Heart left ventricle (tissue), 16 donors: ENCODE measurements at regions not wholly inside any gene's neighbourhood (a gene's known extent, or its start where the extent isn't known, plus 50 kb on each side); places are given as distances from the start of the nearest gene placed in this dataset.

Experiments used
- ATAC-seq, 4 donors: fragments of 200-7000 bp; cut with Tn5 transposase; one replicate each; pipeline ENCODE4 v1.9.1; 2020 to 2022; ENCODE audit warnings: moderate library complexity in 4 of 4, mild to moderate bottlenecking in 3 of 4, moderate number of reproducible peaks in 1 of 4
- DNase-seq, 5 donors: peaks; one replicate each; pipeline ENCODE4 v3.0.0-alpha.2; 2020
- H3K27ac ChIP-seq, 12 donors: fragments of 200-600 bp; sonication (generic) in 4 of 12; one replicate each; pipeline versions ENCODE4 v1.5.0 to v1.8.0; 2016 to 2022; ENCODE audit warnings: mild to moderate bottlenecking in 2 of 12
- H3K27me3 ChIP-seq, 9 donors: fragments of 200-600 bp; sonication (generic) in 2 of 9; one replicate each; pipeline versions ENCODE4 v1.5.1 to v1.8.0; 2016 to 2022; ENCODE audit warnings: mild to moderate bottlenecking in 3 of 9
- H3K36me3 ChIP-seq, 9 donors: fragments of 200-600 bp; sonication (generic) in 2 of 9; one replicate each; pipeline versions ENCODE4 v1.5.0 to v1.8.0; 2018 to 2022; ENCODE audit warnings: mild to moderate bottlenecking in 2 of 9
- H3K4me1 ChIP-seq, 12 donors: fragments of 200-600 bp; sonication (generic) in 4 of 12; one replicate each; pipeline versions ENCODE4 v1.5.0 to v1.8.0; 2016 to 2022; ENCODE audit warnings: mild to moderate bottlenecking in 3 of 12
- H3K4me3 ChIP-seq, 12 donors: fragments of 200-600 bp; sonication (generic) in 4 of 12; one replicate each; pipeline versions ENCODE4 v1.5.0 to v1.8.0; 2017 to 2022; ENCODE audit warnings: mild to moderate bottlenecking in 9 of 12, moderate library complexity in 4 of 12
- H3K9me3 ChIP-seq, 12 donors: fragments of 200-600 bp; sonication (generic) in 4 of 12; one replicate each; pipeline versions ENCODE4 v1.5.0 to v1.8.0; 2016 to 2022; ENCODE audit warnings: mild to moderate bottlenecking in 1 of 12
- CTCF ChIP-seq, 12 donors: fragments of 200-600 bp; sonication (generic) in 4 of 12; IDR thresholded peaks; one replicate each; pipeline versions ENCODE4 v1.5.0 to v1.8.0; 2018 to 2022; ENCODE audit warnings: antibody characterized with exemption in 12 of 12, mild to moderate bottlenecking in 5 of 12
- POLR2A ChIP-seq, 2 donors: fragments of 450-650 bp; IDR thresholded peaks; one replicate each; pipeline ENCODE4 v1.6.1; 2017; ENCODE audit warnings: antibody characterized with exemption in 2 of 2, mild to moderate bottlenecking in 2 of 2, moderate library complexity in 2 of 2
- WGBS, 4 donors: extraction: QIAGEN DNeasy Blood & Tissue Kit in 2 of 4; methylation state at CpG; one replicate each; pipeline versions ENCODE4 v1.1.5 to v1.1.7; 2013 to 2018; 5-methylcytosine and 5-hydroxymethylcytosine counted together
- intact Hi-C, 10 donors: fragments of 100-400 bp; cut with DNase I; formaldehyde crosslinking; loops; one replicate each; pipeline versions ENCODE4 v1.11.1 to v1.14.2; 2022
- donor health status: ischemic (EF 13 %, LVEDD 7.1; RV severe dilation, severe dysfunction).
- donor health status: healthy with polysubstance abuse.
- donor health status: DM: no; HTN: yes; CAD: no.
- donor health status: DM: no; HTN: no; CAD: no.
- donor health status: ischemic (EF 25% LVEDD 6.9; RV normal size, moderate dysfunction).
- donor health status: ischemic (EF 25% LVEDD 5.7; RV mildly dilated, moderate dysfunction).
- donor health status: healthy.
- donor health status: DM: yes; HTN: yes; CAD: no.
- donor health status: ischemic (EF 35%, LVEDD 5.7; RV mildly dilated, moderate dysfunction).
- donor health status: nonischemic (EF 11% LVEDD 7.7; RV severe dilation, severe dysfunction).
- donor health status: DM: yes; HTN: yes; CAD: no.
- donor health status: PGD.
- donor health status: ischemic (EF 29% LVEDD 5.4; RV normal size, mild dysfunction).
- donor health status: nonischemic (EF 23%, LVEDD 6.1; RV moderate dilation, normal function).

DNA sequence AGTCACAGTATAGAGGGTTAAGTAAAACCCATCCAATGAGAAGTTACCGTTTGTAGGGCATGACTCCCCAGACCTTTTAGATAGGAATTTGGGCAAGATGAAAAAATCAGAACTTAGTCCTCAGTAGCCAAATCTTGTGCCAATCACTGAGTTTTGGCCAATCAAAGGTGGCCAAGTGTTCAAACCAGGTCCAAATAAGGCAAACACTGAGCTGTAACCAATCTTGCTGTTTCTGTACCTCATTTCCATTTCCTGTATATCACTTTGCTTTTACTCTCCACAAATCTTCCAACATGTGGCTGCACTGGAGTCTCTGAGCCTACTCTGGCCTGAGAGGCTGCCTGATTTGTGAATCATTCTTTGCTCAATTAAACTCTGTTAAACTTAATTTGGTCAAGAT, 81.8 kb upstream of the GPR6 start:
- ATAC-seq, result no peak
- Histone ChIP-seq H3K36me3 (no peaks in the 10 kb centered on the region), H3K27ac (no peak overlapping the region), H3K9me3 (no peaks in the 10 kb centered on the region), H3K27me3 (peaks cover 0 to 4% (median 0%) of the 10 kb centered on the region in 9 donors), H3K4me3 (no peak overlapping the region), H3K4me1 (peaks cover 0 to 25% (median 0%) of the 10 kb centered on the region in 12 donors)
- TF ChIP-seq POLR2A (IDR thresholded peaks at IDR 0.05) (no peak), CTCF (IDR thresholded peaks at IDR 0.05) (no peak)
- intact Hi-C loops, result no loop called here
- 65 to 79% (median 74%) methylated on average over 1 of the region's 1 CpG for WGBS, 4 donors
- DNase-seq, result no peak

GRCh38 chr6:109897025-109897424, 81.1 kb upstream of the GPR6 start:
- Histone ChIP-seq H3K27me3 (peaks cover 0 to 8% (median 0%) of the 10 kb centered on the region in 9 donors), H3K4me3 (no peak overlapping the region), H3K27ac (no peak overlapping the region), H3K9me3 (no peaks in the 10 kb centered on the region), H3K4me1 (peaks cover 0 to 20% (median 0%) of the 10 kb centered on the region in 12 donors), H3K36me3 (no peaks in the 10 kb centered on the region)
- intact Hi-C loops, result no loop called here
- no peak for TF ChIP-seq POLR2A (IDR thresholded peaks at IDR 0.05)
- TF ChIP-seq CTCF (IDR thresholded peaks at IDR 0.05), result no peak
- ATAC-seq (no peak), DNase-seq (no peak)
- WGBS, 4 donors, result 58 to 86% (median 70%) methylated on average over 2 of the region's 2 CpGs

- Histone ChIP-seq H3K27me3 (peaks cover 0 to 8% (median 0%) of the 10 kb centered on the region in 9 donors), H3K9me3 (no peaks in the 10 kb centered on the region), H3K4me1 (peaks cover 0 to 14% (median 0%) of the 10 kb centered on the region in 12 donors), H3K36me3 (no peaks in the 10 kb centered on the region), H3K27ac (no peak overlapping the region), H3K4me3 (no peak overlapping the region)
- no peak for DNase-seq
- 57 to 69% (median 68%) methylated on average over 2 of the region's 2 CpGs for WGBS, 4 donors
- ATAC-seq, result no peak
- intact Hi-C loops, result no loop called here
- TF ChIP-seq POLR2A (IDR thresholded peaks at IDR 0.05), result no peak
- TF ChIP-seq CTCF (IDR thresholded peaks at IDR 0.05), result no peak
These were observed 80.5 kb upstream of the GPR6 start for GRCh38 chr6:109897561-109898080.

- no peak overlapping the region for H3K4me3 ChIP-seq
- DNase-seq, result no peak
- intact Hi-C loops, result no loop called here
These were observed 76.1 kb upstream of the GPR6 start for GRCh38 chr6:109901976-109902375.

More at GRCh38 chr6:109901976-109902375, 76.1 kb upstream of the GPR6 start:
- no peaks in the 10 kb centered on the region for H3K4me1 ChIP-seq
- ATAC-seq, result no peak
- no peaks in the 10 kb centered on the region for H3K36me3 ChIP-seq
- H3K9me3 ChIP-seq, result no peaks in the 10 kb centered on the region
- H3K27me3 ChIP-seq, result peaks cover 0 to 8% (median 0%) of the 10 kb centered on the region in 9 donors
- WGBS, 4 donors, result 55 to 67% (median 60%) methylated on average over 2 of the region's 2 CpGs
- TF ChIP-seq CTCF (IDR thresholded peaks at IDR 0.05) (no peak), POLR2A (IDR thresholded peaks at IDR 0.05) (no peak)
- H3K27ac ChIP-seq, result no peak overlapping the region
